Liver (tissue), 8 donors: ENCODE measurements at regions not wholly inside any gene's neighbourhood (a gene's known extent, or its start where the extent isn't known, plus 50 kb on each side); places are given as distances from the start of the nearest gene placed in this dataset.

Experiments used
- DNase-seq: peaks from one replicate; pipeline ENCODE4 v3.0.0-alpha.2; 2017; ENCODE audit warnings: low spot score
- H3K27ac ChIP-seq, 2 donors: one replicate each; pipeline ENCODE4 v1.7.0; 2013; ENCODE audit warnings: inconsistent platforms in 2 of 2, low read length in 2 of 2, control low read depth in 1 of 2, low read depth in 1 of 2, mild to moderate bottlenecking in 1 of 2
- H3K27me3 ChIP-seq, 4 donors: one replicate each; pipeline versions ENCODE4 v1.6.1 to v1.7.0; 2013; ENCODE audit warnings: low read length in 3 of 4, inconsistent platforms in 1 of 4, mild to moderate bottlenecking in 1 of 4, moderate library complexity in 1 of 4; ENCODE audit not compliant: control insufficient read depth in 4 of 4, insufficient read depth in 4 of 4
- H3K36me3 ChIP-seq, 4 donors: one replicate each; pipeline versions ENCODE4 v1.6.1 to v1.7.0; 2013; ENCODE audit warnings: low read length in 3 of 4, mild to moderate bottlenecking in 3 of 4, low read depth in 1 of 4, moderate library complexity in 1 of 4; ENCODE audit not compliant: control insufficient read depth in 4 of 4, insufficient read depth in 3 of 4
- H3K4me1 ChIP-seq, 4 donors: one replicate each; pipeline versions ENCODE4 v1.6.1 to v1.7.0; 2013; ENCODE audit warnings: low read length in 3 of 4, mild to moderate bottlenecking in 3 of 4, moderate library complexity in 1 of 4; ENCODE audit not compliant: control insufficient read depth in 4 of 4, insufficient read depth in 4 of 4
- H3K4me3 ChIP-seq, 3 donors: one replicate each; pipeline versions ENCODE4 v1.6.1 to v1.7.0; 2013; ENCODE audit warnings: low read length in 3 of 3, control low read depth in 1 of 3, low read depth in 1 of 3, mild to moderate bottlenecking in 1 of 3
- H3K9ac ChIP-seq, 2 donors: one replicate each; pipeline ENCODE4 v1.7.0; 2013; ENCODE audit warnings: low read length in 2 of 2, mild to moderate bottlenecking in 2 of 2, moderate library complexity in 2 of 2, control low read depth in 1 of 2, low read depth in 1 of 2
- H3K9me3 ChIP-seq, 4 donors: one replicate each; pipeline versions ENCODE4 v1.6.1 to v1.7.0; 2013; ENCODE audit warnings: low read length in 3 of 4; ENCODE audit not compliant: control insufficient read depth in 4 of 4
- ATF3 ChIP-seq: IDR thresholded peaks from 2 replicates; pipeline ENCODE4 v1.6.1; 2016; ENCODE audit warnings: antibody characterized with exemption
- CTCF ChIP-seq: fragments of 150-350 bp; IDR thresholded peaks from 2 replicates; pipeline ENCODE4 v1.5.1; 2017; ENCODE audit warnings: improper control_type of control experiment, low read depth, low read length; ENCODE audit not compliant: missing input control
- FOXA1 ChIP-seq: IDR thresholded peaks from 2 replicates; pipeline ENCODE4 v1.6.1; 2016; ENCODE audit warnings: antibody characterized with exemption
- FOXA2 ChIP-seq: IDR thresholded peaks from 2 replicates; pipeline ENCODE4 v1.6.1; 2016; ENCODE audit warnings: antibody characterized with exemption
- GABPA ChIP-seq, 2 donors: IDR thresholded peaks in 1 of 2; conservative IDR thresholded peaks in 1 of 2; 2 replicates each; pipeline ENCODE4 v1.6.1; 2016; ENCODE audit warnings: antibody characterized with exemption in 2 of 2, mild to moderate bottlenecking in 1 of 2, moderate library complexity in 1 of 2
- HNF4A ChIP-seq, 2 donors: conservative IDR thresholded peaks; 2 replicates each; pipeline ENCODE4 v1.6.1; 2016; ENCODE audit warnings: antibody characterized with exemption in 2 of 2, mild to moderate bottlenecking in 2 of 2
- HNF4G ChIP-seq: IDR thresholded peaks from 2 replicates; pipeline ENCODE4 v1.6.1; 2016; ENCODE audit warnings: antibody characterized with exemption
- JUND ChIP-seq, 2 donors: IDR thresholded peaks; 2 replicates each; pipeline ENCODE4 v1.6.1; 2016; ENCODE audit warnings: antibody characterized with exemption in 2 of 2
- MAX ChIP-seq: IDR thresholded peaks from 2 replicates; pipeline ENCODE4 v1.6.1; 2016; ENCODE audit warnings: antibody characterized with exemption
- NR2F2 ChIP-seq: IDR thresholded peaks from 2 replicates; pipeline ENCODE4 v1.6.1; 2016; ENCODE audit warnings: antibody characterized with exemption
- RAD21 ChIP-seq, 2 donors: IDR thresholded peaks; 2 replicates each; pipeline ENCODE4 v1.6.1; 2016; ENCODE audit warnings: antibody characterized with exemption in 2 of 2, mild to moderate bottlenecking in 2 of 2
- REST ChIP-seq: IDR thresholded peaks from 2 replicates; pipeline ENCODE4 v1.6.1; 2016; ENCODE audit warnings: antibody characterized with exemption, mild to moderate bottlenecking
- RXRA ChIP-seq, 2 donors: IDR thresholded peaks; 2 replicates each; pipeline ENCODE4 v1.6.1; 2017 to 2018; ENCODE audit warnings: antibody characterized with exemption in 2 of 2, mild to moderate bottlenecking in 1 of 2
- SP1 ChIP-seq: IDR thresholded peaks from 2 replicates; pipeline ENCODE4 v1.6.1; 2018; ENCODE audit warnings: antibody characterized with exemption, mild to moderate bottlenecking
- TAF1 ChIP-seq: conservative IDR thresholded peaks from 2 replicates; pipeline ENCODE4 v1.6.1; 2016; ENCODE audit warnings: antibody characterized with exemption, mild to moderate bottlenecking
- YY1 ChIP-seq: IDR thresholded peaks from 2 replicates; pipeline ENCODE4 v1.6.1; 2016; ENCODE audit warnings: antibody characterized with exemption, mild to moderate bottlenecking
- ZBTB33 ChIP-seq: IDR thresholded peaks from 2 replicates; pipeline ENCODE4 v1.6.1; 2016; ENCODE audit warnings: antibody characterized with exemption
- WGBS: extraction: QIAGEN DNeasy Blood & Tissue Kit; methylation state at CpG from one replicate; pipeline ENCODE4 v1.1.7; 2013; 5-methylcytosine and 5-hydroxymethylcytosine counted together
- donor health status: healthy.
- donor health status: healthy.
- donor health status: healthy.
- donor health status: healthy.
- donor health status: healthy.

GRCh38 chr20:4605166-4605565 is 81.1 kb upstream of the PRNP start:
- no peak overlapping the region for H3K4me3 ChIP-seq
- no peak overlapping the region for H3K9ac ChIP-seq
- no peaks in the 10 kb centered on the region for H3K4me1 ChIP-seq
- no peak for TF ChIP-seq HNF4A (conservative IDR thresholded peaks at IDR 0.05)
- TF ChIP-seq JUND (IDR thresholded peaks at IDR 0.05) = no peak
- no peak for TF ChIP-seq GABPA (IDR thresholded peaks at IDR 0.05 in 1 of 2, conservative IDR thresholded peaks at IDR 0.05 in 1 of 2)
- no peak for TF ChIP-seq ATF3
- no peak for TF ChIP-seq SP1
- no peak for TF ChIP-seq ZBTB33
- TF ChIP-seq REST = no peak
- no peak for TF ChIP-seq RAD21 (IDR thresholded peaks at IDR 0.05)
- no peak for TF ChIP-seq FOXA1
- TF ChIP-seq CTCF = no peak
- TF ChIP-seq HNF4G = no peak
- no peak for TF ChIP-seq FOXA2
- TF ChIP-seq MAX = no peak
- TF ChIP-seq TAF1 = no peak
- TF ChIP-seq YY1 = no peak
- TF ChIP-seq NR2F2 = no peak
- no peak for TF ChIP-seq RXRA (IDR thresholded peaks at IDR 0.05)
- H3K9me3 ChIP-seq = no peaks in the 10 kb centered on the region
- no peak for DNase-seq
- no peak overlapping the region for H3K27ac ChIP-seq
- 65% methylated on average over 4 of the region's 4 CpGs for WGBS
- H3K27me3 ChIP-seq = peaks cover 0 to 11% (median 1%) of the 10 kb centered on the region in 4 donors
- no peaks in the 10 kb centered on the region for H3K36me3 ChIP-seq

GRCh38 chr20:4604580-4604979 is 81.7 kb upstream of the PRNP start:
- H3K9me3 ChIP-seq = no peaks in the 10 kb centered on the region
- no peak overlapping the region for H3K27ac ChIP-seq
- no peaks in the 10 kb centered on the region for H3K36me3 ChIP-seq
- 63% methylated on average over 3 of the region's 3 CpGs for WGBS
- H3K4me3 ChIP-seq = no peak overlapping the region
- H3K9ac ChIP-seq = no peak overlapping the region
- H3K27me3 ChIP-seq = peaks cover 0 to 11% (median 1%) of the 10 kb centered on the region in 4 donors
- H3K4me1 ChIP-seq = no peaks in the 10 kb centered on the region
- no peak for TF ChIP-seq RXRA (IDR thresholded peaks at IDR 0.05)
- TF ChIP-seq YY1 = no peak
- no peak for TF ChIP-seq GABPA (IDR thresholded peaks at IDR 0.05 in 1 of 2, conservative IDR thresholded peaks at IDR 0.05 in 1 of 2)
- TF ChIP-seq CTCF = no peak
- no peak for TF ChIP-seq HNF4G
- no peak for DNase-seq
